ENCODE measurements at regions not wholly inside any gene's neighbourhood (a gene's known extent, or its start where the extent isn't known, plus 50 kb on each side); places are given as distances from the start of the nearest gene placed in this dataset.
"Not testable (repeated sequence)": the region's sequence is repeated elsewhere in the genome, so short reads cannot be mapped to it uniquely, and the experiment has no call there.

DNA sequence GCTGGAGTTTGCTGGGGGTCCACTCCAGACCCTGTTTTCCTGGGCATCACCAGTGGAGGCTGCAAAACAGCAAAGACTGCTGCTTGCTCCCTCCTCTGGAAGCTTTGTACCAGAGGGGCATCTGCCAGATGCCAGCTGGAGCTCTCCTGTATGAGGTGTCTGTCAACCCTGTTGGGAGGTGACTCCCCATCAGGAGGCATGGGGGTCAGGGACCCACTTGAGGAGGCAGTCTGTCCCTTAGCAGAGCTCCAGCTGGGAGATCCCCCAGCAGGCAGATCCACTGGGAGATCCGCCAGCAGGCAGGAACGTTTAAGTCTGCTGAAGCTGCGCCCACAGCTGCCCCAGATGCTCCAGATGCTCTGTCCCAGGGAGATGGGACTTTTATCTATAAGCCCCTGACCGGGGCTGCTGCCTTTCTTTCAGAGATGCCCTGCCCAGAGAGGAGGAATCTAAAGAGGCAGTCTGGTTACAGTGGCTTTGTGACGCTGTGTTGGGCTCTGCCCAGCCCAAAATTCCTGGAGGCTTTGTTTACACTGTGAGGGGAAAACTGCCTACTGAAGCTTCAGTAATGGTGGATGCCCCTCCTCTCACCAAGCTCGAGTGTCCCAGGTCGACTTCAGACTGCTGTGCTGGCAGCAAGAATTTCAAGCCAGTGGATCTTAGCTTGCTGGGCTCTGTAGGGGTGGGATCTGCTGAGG lies 260.5 kb upstream of the SLC8A1 start:
- TF ChIP-seq, protein P1, sequence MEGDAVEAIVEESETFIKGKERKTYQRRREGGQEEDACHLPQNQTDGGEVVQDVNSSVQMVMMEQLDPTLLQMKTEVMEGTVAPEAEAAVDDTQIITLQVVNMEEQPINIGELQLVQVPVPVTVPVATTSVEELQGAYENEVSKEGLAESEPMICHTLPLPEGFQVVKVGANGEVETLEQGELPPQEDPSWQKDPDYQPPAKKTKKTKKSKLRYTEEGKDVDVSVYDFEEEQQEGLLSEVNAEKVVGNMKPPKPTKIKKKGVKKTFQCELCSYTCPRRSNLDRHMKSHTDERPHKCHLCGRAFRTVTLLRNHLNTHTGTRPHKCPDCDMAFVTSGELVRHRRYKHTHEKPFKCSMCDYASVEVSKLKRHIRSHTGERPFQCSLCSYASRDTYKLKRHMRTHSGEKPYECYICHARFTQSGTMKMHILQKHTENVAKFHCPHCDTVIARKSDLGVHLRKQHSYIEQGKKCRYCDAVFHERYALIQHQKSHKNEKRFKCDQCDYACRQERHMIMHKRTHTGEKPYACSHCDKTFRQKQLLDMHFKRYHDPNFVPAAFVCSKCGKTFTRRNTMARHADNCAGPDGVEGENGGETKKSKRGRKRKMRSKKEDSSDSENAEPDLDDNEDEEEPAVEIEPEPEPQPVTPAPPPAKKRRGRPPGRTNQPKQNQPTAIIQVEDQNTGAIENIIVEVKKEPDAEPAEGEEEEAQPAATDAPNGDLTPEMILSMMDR (IDR thresholded peaks at IDR 0.05) = not testable (repeated sequence)
- TF ChIP-seq POLR2A (IDR thresholded peaks at IDR 0.05) = not testable (repeated sequence)

Measured in esophagus squamous epithelium (tissue), 4 donors.